K562 (cell line): ENCODE measurements at regions not wholly inside any gene's neighbourhood (a gene's known extent, or its start where the extent isn't known, plus 50 kb on each side); places are given as distances from the start of the nearest gene placed in this dataset.

Experiments
- ATAC-seq: fragments of 200-7000 bp; cut with Tn5 transposase; 3 replicates; pipeline ENCODE4 v1.9.1; 2020; ENCODE audit warnings: moderate library complexity
- BruUV-seq: library from RNA; stranded (reverse); fragments of 400-500 nt; replicated peaks from 2 replicates; lab custom pipeline; 2021; lab: Mats Ljungman, UMichigan
- CTCF ChIA-PET: fragments of 300-600 bp; formaldehyde crosslinking; extraction: SDS; loops from one replicate; lab custom pipeline; 2021; ENCODE audit warnings: low intra/inter-chr PET ratio; lab: Yijun Ruan, JAX
- POLR2A ChIA-PET: fragments of 300-600, 350-650 bp; sonication (Branson Sonifier 250); formaldehyde crosslinking; extraction: SDS; loops from one replicate; lab custom pipeline; 2021; ENCODE audit warnings: antibody characterized with exemption, inconsistent platforms; lab: Yijun Ruan, JAX
- DNase-seq, 4 experiments: peaks; one replicate each; pipeline versions ENCODE4 v3.0.0 to v3.0.0-alpha.2; 2011 to 2018; ENCODE audit warnings: low spot score in 3 of 4, mixed read lengths in 3 of 4; ENCODE audit errors: extremely low read depth in 1 of 4
- FAIRE-seq: peaks from 2 replicates; lab custom pipeline; 2011; peaks lifted over from hg19 to GRCh38; lab: Jason Lieb, UNC
- H2AFZ ChIP-seq: 2 replicates; pipeline ENCODE4 v1.6.0; 2011; ENCODE audit warnings: low read depth, low read length, control low read depth, inconsistent platforms
- H3K27ac ChIP-seq: fragments of 200-600 bp; 3 replicates; pipeline ENCODE4 v1.8.0; 2011; ENCODE audit warnings: low read depth, mild to moderate bottlenecking, control low read depth, inconsistent platforms, low read length, moderate library complexity, mixed read lengths; ENCODE audit errors: extremely low read depth
- H3K27me3 ChIP-seq, 2 experiments: fragments of 300-600 bp in 1 of 2; 2 replicates in 1 of 2; 3 replicates in 1 of 2; pipeline versions ENCODE4 v1.6.0 to v1.8.0; 2011; ENCODE audit warnings: inconsistent platforms in 2 of 2, low read length in 2 of 2, mild to moderate bottlenecking in 1 of 2, mixed read lengths in 1 of 2, moderate library complexity in 1 of 2; ENCODE audit not compliant: control insufficient read depth in 2 of 2, insufficient read depth in 2 of 2
- H3K36me3 ChIP-seq: fragments of 300-600 bp; 3 replicates; pipeline ENCODE4 v1.8.0; 2011; ENCODE audit warnings: mild to moderate bottlenecking, low read length, inconsistent platforms; ENCODE audit not compliant: control insufficient read depth, insufficient read depth
- H3K4me1 ChIP-seq, 2 experiments: fragments of 200-600 bp in 1 of 2; replicated peaks in 1 of 2; 2 replicates in 1 of 2; 3 replicates in 1 of 2; pipeline versions ENCODE4 v1.5.1 to v1.8.0; 2011; ENCODE audit warnings: inconsistent platforms in 2 of 2, low read length in 2 of 2, mild to moderate bottlenecking in 1 of 2, mixed read lengths in 1 of 2, moderate library complexity in 1 of 2; ENCODE audit not compliant: control insufficient read depth in 2 of 2, insufficient read depth in 2 of 2
- H3K4me2 ChIP-seq: 2 replicates; pipeline ENCODE4 v1.6.1; 2011; ENCODE audit warnings: low read length, control low read depth, inconsistent platforms, mixed read lengths; ENCODE audit not compliant: insufficient read depth
- H3K4me3 ChIP-seq: fragments of 200-600 bp; sonication (generic), shearing (Covaris generic); 2 replicates; pipeline ENCODE4 v1.5.1; 2016; ENCODE audit warnings: control low read depth, inconsistent platforms
- H3K79me2 ChIP-seq: fragments of 200-600 bp; 3 replicates; pipeline ENCODE4 v1.8.0; 2011; ENCODE audit warnings: low read length, inconsistent platforms; ENCODE audit not compliant: control insufficient read depth, insufficient read depth
- H3K9ac ChIP-seq, 2 experiments: 2 replicates each; pipeline versions ENCODE4 v1.6.0 to v1.6.1; 2011; ENCODE audit warnings: low read depth in 2 of 2, low read length in 2 of 2, control low read depth in 1 of 2, inconsistent platforms in 1 of 2, mild to moderate bottlenecking in 1 of 2, mixed read lengths in 1 of 2; ENCODE audit not compliant: insufficient read depth in 1 of 2
- H3K9me1 ChIP-seq: one replicate; pipeline ENCODE4 v1.6.0; 2011; ENCODE audit warnings: inconsistent platforms, mild to moderate bottlenecking, low read length, moderate library complexity; ENCODE audit not compliant: control insufficient read depth, insufficient read depth
- H3K9me3 ChIP-seq: replicated peaks from 2 replicates; pipeline ENCODE4 v1.5.1; 2011; ENCODE audit warnings: low read depth, low read length, inconsistent platforms; ENCODE audit not compliant: control insufficient read depth, insufficient read depth
- H4K20me1 ChIP-seq: replicated peaks from 2 replicates; pipeline ENCODE4 v1.6.1; 2011; ENCODE audit warnings: low read length, inconsistent platforms, mixed read lengths; ENCODE audit not compliant: control insufficient read depth, insufficient read depth
- MAFG ChIP-seq: fragments of 450-650 bp; conservative IDR thresholded peaks from 2 replicates; pipeline ENCODE4 v1.6.1; 2016; ENCODE audit warnings: missing genetic modification characterization, missing compliant biosample characterization
- RHOXF2B ChIP-seq: fragments of 250-450 bp; sonication (Bioruptor Pico); conservative IDR thresholded peaks from 2 replicates; pipeline ENCODE4 v1.5.1; 2021
- ZBTB11 ChIP-seq, 3 experiments: fragments of 200-800 bp in 1 of 3; fragments of 250-450 bp in 1 of 3; fragments of 450-650 bp in 1 of 3; sonication (Bioruptor Pico) in 1 of 3; sonication (Bioruptor generic) in 1 of 3; formaldehyde crosslinking in 1 of 3; IDR thresholded peaks; 2 replicates each; pipeline versions ENCODE4 v1.6.1 to v1.8.0; 2016 to 2022; ENCODE audit warnings: mild to moderate bottlenecking in 2 of 3, missing genetic modification characterization in 2 of 3, missing compliant biosample characterization in 1 of 3, moderate library complexity in 1 of 3
- WGBS: fragments of 100-300 bp; shearing (Covaris generic); methylation state at CpG from one replicate; pipeline ENCODE4 v1.1.6; 2016; ENCODE audit warnings: low coverage, mixed read lengths; ENCODE audit not compliant: insufficient coverage; ENCODE audit errors: missing lambda C conversion rate; 5-methylcytosine and 5-hydroxymethylcytosine counted together
- in situ Hi-C: fragments of 300-500 bp; cut with MboI; formaldehyde crosslinking; loops from 4 replicates; pipeline ENCODE4 v1.15.0; 2018; ENCODE audit warnings: inconsistent platforms, mixed read lengths
- intact Hi-C: fragments of 100-400 bp; cut with micrococcal nuclease; formaldehyde crosslinking; loops from 2 replicates; pipeline ENCODE4 v1.14.2; 2022

GRCh38 chr4:188432328-188432727 is 293.1 kb downstream of the TRIML1 start:
- no peaks in the 10 kb centered on the region for H3K36me3 ChIP-seq
- no peaks in the 10 kb centered on the region for H3K27me3 ChIP-seq
- ChIA-PET POLR2A (no interaction called here), CTCF (no interaction called here)
- H3K27ac ChIP-seq: no peak overlapping the region
- TF ChIP-seq ZBTB11 (CRISPR knock-in tag; IDR thresholded peaks at IDR 0.05) (no peak), MAFG (peak; percentile 62; the same call in 1 of the 2 replicates), RHOXF2B (no peak)
- in situ Hi-C loops (no loop called here), intact Hi-C loops (no loop called here)
- 5% methylated on average over 7 of the region's 7 CpGs for WGBS
- FAIRE-seq (no peak), ATAC-seq (no peak), DNase-seq (no peak)
- no peak overlapping the region for H3K9ac ChIP-seq
- H4K20me1 ChIP-seq: no peaks in the 10 kb centered on the region
- no peak overlapping the region for H2AFZ ChIP-seq
- no TSS peak for BruUV-seq
- H3K9me3 ChIP-seq: no peaks in the 10 kb centered on the region
- H3K79me2 ChIP-seq: no peaks in the 10 kb centered on the region
- H3K4me2 ChIP-seq: no peak overlapping the region
- H3K9me1 ChIP-seq: no peaks in the 10 kb centered on the region
- no peak overlapping the region for H3K4me3 ChIP-seq
- no peaks in the 10 kb centered on the region for H3K4me1 ChIP-seq
